H1 (cell line): ENCODE measurements at regions not wholly inside any gene's neighbourhood (a gene's known extent, or its start where the extent isn't known, plus 50 kb on each side); places are given as distances from the start of the nearest gene placed in this dataset.

Source experiments
- ATF3 ChIP-seq: IDR thresholded peaks from 2 replicates; pipeline ENCODE4 v1.6.1; 2011; ENCODE audit warnings: low read depth, mild to moderate bottlenecking, low read length; ENCODE audit not compliant: insufficient read depth
- SUZ12 ChIP-seq: fragments of 200-600 bp; sonication (generic); IDR thresholded peaks from 2 replicates; pipeline ENCODE4 v1.6.1; 2012; ENCODE audit warnings: mild to moderate bottlenecking, inconsistent platforms, low read length, moderate library complexity, mixed read lengths

DNA sequence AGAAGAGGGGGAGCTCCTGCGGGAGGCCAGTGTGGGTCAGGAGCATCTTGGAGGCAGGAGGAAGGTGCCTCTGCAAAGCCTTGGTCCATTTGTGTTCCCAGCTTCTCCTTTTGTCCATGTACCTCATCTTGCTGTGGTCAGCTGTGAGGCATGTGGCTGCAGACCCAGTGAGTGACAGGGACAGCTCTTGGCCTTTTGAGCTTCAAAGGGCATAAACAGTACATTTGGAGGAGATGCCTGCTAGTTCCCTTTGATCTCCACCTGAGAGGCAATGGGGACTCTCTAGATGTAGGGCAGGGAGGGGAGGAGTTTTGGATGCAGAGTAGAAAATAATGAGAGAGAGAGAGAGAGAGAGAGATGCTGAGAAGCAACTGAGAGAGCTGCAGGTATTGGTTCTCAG, 270.0 kb downstream of the TLE3 start (continued):
- no peak for TF ChIP-seq SUZ12
- TF ChIP-seq ATF3 = no peak
